HepG2 (cell line): ENCODE measurements at regions not wholly inside any gene's neighbourhood (a gene's known extent, or its start where the extent isn't known, plus 50 kb on each side); places are given as distances from the start of the nearest gene placed in this dataset.
"Not testable (repeated sequence)": the region's sequence is repeated elsewhere in the genome, so short reads cannot be mapped to it uniquely, and the experiment has no call there.

Experiments used
- ATAC-seq: fragments of 200-7000 bp; cut with Tn5 transposase; 3 replicates; pipeline ENCODE4 v1.9.1; 2020; ENCODE audit warnings: mild to moderate bottlenecking, moderate library complexity
- BruUV-seq: library from RNA; stranded (reverse); fragments of 400-500 nt; replicated peaks from 2 replicates; lab custom pipeline; 2021; lab: Mats Ljungman, UMichigan
- CTCF ChIA-PET: fragments of 300-600 bp; formaldehyde crosslinking; extraction: SDS; loops from one replicate; lab custom pipeline; 2021; ENCODE audit warnings: low total read pairs, inconsistent platforms, low intra/inter-chr PET ratio; lab: Yijun Ruan, JAX
- POLR2A ChIA-PET: fragments of 350-600 bp; sonication (Branson Sonifier 250); formaldehyde crosslinking; loops from one replicate; lab custom pipeline; 2020; ENCODE audit warnings: antibody characterized with exemption, inconsistent platforms; lab: Yijun Ruan, JAX
- DNase-seq: peaks from one replicate; pipeline ENCODE4 v3.0.0-alpha.2; 2015; ENCODE audit warnings: low spot score
- FAIRE-seq: peaks from 3 replicates; lab custom pipeline; 2011; peaks lifted over from hg19 to GRCh38; lab: Jason Lieb, UNC
- H2AFZ ChIP-seq: one replicate; pipeline ENCODE4 v1.6.1; 2011; ENCODE audit warnings: low read length, inconsistent platforms
- H3K27ac ChIP-seq: fragments of 300-600 bp; 3 replicates; pipeline ENCODE4 v1.8.0; 2011; ENCODE audit warnings: mixed run types, mild to moderate bottlenecking, mixed read lengths, low read length, inconsistent platforms; ENCODE audit not compliant: insufficient read depth; ENCODE audit errors: extremely low read length
- H3K27me3 ChIP-seq, 2 experiments: fragments of 200-600 bp in 1 of 2; 2 replicates in 1 of 2; 3 replicates in 1 of 2; pipeline versions ENCODE4 v1.6.0 to v1.8.0; 2011; ENCODE audit warnings: low read length in 2 of 2, mild to moderate bottlenecking in 2 of 2, moderate library complexity in 2 of 2, inconsistent platforms in 1 of 2; ENCODE audit not compliant: insufficient read depth in 2 of 2, control insufficient read depth in 1 of 2
- H3K36me3 ChIP-seq, 2 experiments: fragments of 200-600 bp in 1 of 2; replicated peaks in 1 of 2; 2 replicates in 1 of 2; 3 replicates in 1 of 2; pipeline versions ENCODE4 v1.5.1 to v1.8.0; 2011; ENCODE audit warnings: low read length in 2 of 2, inconsistent platforms in 1 of 2; ENCODE audit not compliant: insufficient read depth in 2 of 2, control insufficient read depth in 1 of 2
- H3K4me1 ChIP-seq: 2 replicates; pipeline ENCODE4 v1.5.1; 2012; ENCODE audit warnings: low read length, inconsistent platforms; ENCODE audit not compliant: insufficient read depth
- H3K4me2 ChIP-seq: 2 replicates; pipeline ENCODE4 v1.6.0; 2011; ENCODE audit warnings: low read depth, low read length, inconsistent platforms
- H3K4me3 ChIP-seq, 3 experiments: fragments of 200-600 bp in 1 of 3; sonication (generic), shearing (Covaris generic) in 1 of 3; replicated peaks in 1 of 3; 2 replicates each; pipeline ENCODE4 v1.5.1; 2011 to 2016; ENCODE audit warnings: low read length in 3 of 3, inconsistent platforms in 2 of 3, low read depth in 2 of 3, mild to moderate bottlenecking in 2 of 3, control low read depth in 1 of 3, mixed read lengths in 1 of 3; ENCODE audit not compliant: insufficient read depth in 1 of 3
- H3K79me2 ChIP-seq: one replicate; pipeline ENCODE4 v1.6.1; 2011; ENCODE audit warnings: low read length, inconsistent platforms; ENCODE audit not compliant: insufficient read depth
- H3K9ac ChIP-seq: 2 replicates; pipeline ENCODE4 v1.6.0; 2011; ENCODE audit warnings: mild to moderate bottlenecking, low read depth, low read length, inconsistent platforms; ENCODE audit not compliant: insufficient read depth
- H3K9me3 ChIP-seq: 2 replicates; pipeline ENCODE4 v1.5.1; 2012; ENCODE audit warnings: mild to moderate bottlenecking, low read length
- H4K20me1 ChIP-seq: 2 replicates; pipeline ENCODE4 v1.6.0; 2011; ENCODE audit warnings: inconsistent platforms, mild to moderate bottlenecking, low read length, moderate library complexity; ENCODE audit not compliant: insufficient read depth
- AKAP8 ChIP-seq: sonication (generic); formaldehyde crosslinking; IDR thresholded peaks from 2 replicates; pipeline ENCODE4 v1.5.1; 2020; ENCODE audit warnings: mild to moderate bottlenecking, missing genetic modification reagents
- ARID2 ChIP-seq: sonication (generic); formaldehyde crosslinking; IDR thresholded peaks from 2 replicates; pipeline ENCODE4 v1.8.1; 2022; ENCODE audit warnings: mild to moderate bottlenecking, missing genetic modification reagents, borderline replicate concordance
- CBFB ChIP-seq: sonication (generic); formaldehyde crosslinking; IDR thresholded peaks from 2 replicates; pipeline ENCODE4 v1.4.0; 2020; ENCODE audit warnings: missing genetic modification reagents
- CCAR2 ChIP-seq: fragments of 200-400 bp; formaldehyde crosslinking; optimal IDR thresholded peaks from 2 replicates; pipeline ENCODE3; 2018; ENCODE audit warnings: low read depth, mild to moderate bottlenecking, low read length, moderate library complexity
- CENPX ChIP-seq: sonication (generic); formaldehyde crosslinking; IDR thresholded peaks from 2 replicates; pipeline ENCODE4 v1.9.0; 2021; ENCODE audit warnings: mild to moderate bottlenecking, missing genetic modification reagents, moderate library complexity
- KLF12 ChIP-seq: sonication (generic); formaldehyde crosslinking; IDR thresholded peaks from 2 replicates; pipeline ENCODE4 v1.4.0; 2020; ENCODE audit warnings: missing genetic modification reagents, borderline replicate concordance
- MAF1 ChIP-seq: sonication (generic); formaldehyde crosslinking; IDR thresholded peaks from 2 replicates; pipeline ENCODE4 v1.5.0; 2020; ENCODE audit warnings: missing genetic modification reagents, borderline replicate concordance
- MBNL3 ChIP-seq: fragments of 250-450 bp; sonication (Bioruptor Pico); conservative IDR thresholded peaks from 2 replicates; pipeline ENCODE4 v1.8.0; 2022; ENCODE audit warnings: mild to moderate bottlenecking, inconsistent platforms
- RARA ChIP-seq: IDR thresholded peaks from 2 replicates; pipeline ENCODE4 v1.6.1; 2016; ENCODE audit warnings: missing genetic modification reagents, missing compliant biosample characterization
- RFX3 ChIP-seq: IDR thresholded peaks from 2 replicates; pipeline ENCODE4 v1.6.1; 2016; ENCODE audit warnings: missing biosample characterization, missing genetic modification reagents
- RORA ChIP-seq: sonication (generic); formaldehyde crosslinking; IDR thresholded peaks from 2 replicates; pipeline ENCODE4 v1.5.0; 2020; ENCODE audit warnings: mild to moderate bottlenecking, missing genetic modification reagents, moderate library complexity
- SIN3B ChIP-seq: fragments of 150-350 bp; IDR thresholded peaks from 2 replicates; pipeline ENCODE4 v1.6.1; 2014; ENCODE audit warnings: low read length
- SMARCC2 ChIP-seq: fragments of 450-650 bp; IDR thresholded peaks from 2 replicates; pipeline ENCODE4 v1.6.1; 2017; ENCODE audit warnings: antibody characterized with exemption, mild to moderate bottlenecking
- SRY ChIP-seq: sonication (generic); formaldehyde crosslinking; IDR thresholded peaks from 2 replicates; pipeline ENCODE4 v1.8.0; 2022; ENCODE audit warnings: mild to moderate bottlenecking, missing genetic modification reagents
- TP53 ChIP-seq: sonication (generic); formaldehyde crosslinking; conservative IDR thresholded peaks from 2 replicates; pipeline ENCODE4 v1.4.0; 2020; ENCODE audit warnings: missing genetic modification reagents
- ZBTB1 ChIP-seq: sonication (generic); formaldehyde crosslinking; IDR thresholded peaks from 2 replicates; pipeline ENCODE4 v1.4.0; 2020; ENCODE audit warnings: missing genetic modification reagents, borderline replicate concordance
- ZNF207 ChIP-seq: fragments of 450-650 bp; IDR thresholded peaks from 2 replicates; pipeline ENCODE4 v1.6.1; 2016; ENCODE audit warnings: antibody characterized with exemption, borderline replicate concordance
- ZNF260 ChIP-seq: sonication (generic); formaldehyde crosslinking; IDR thresholded peaks from 2 replicates; pipeline ENCODE4 v1.4.0; 2020; ENCODE audit warnings: missing genetic modification reagents, low read depth, mild to moderate bottlenecking, borderline replicate concordance
- ZNF3 ChIP-seq: IDR thresholded peaks from 2 replicates; pipeline ENCODE4 v1.7.0; 2017; ENCODE audit warnings: inconsistent platforms
- ZNF619 ChIP-seq: sonication (generic); formaldehyde crosslinking; IDR thresholded peaks from 2 replicates; pipeline ENCODE4 v1.4.0; 2020; ENCODE audit warnings: mild to moderate bottlenecking, missing genetic modification reagents
- ZSCAN9 ChIP-seq: IDR thresholded peaks from 2 replicates; pipeline ENCODE4 v1.6.1; 2016; ENCODE audit warnings: borderline replicate concordance
- WGBS: methylation state at CpG from one replicate; pipeline ENCODE4 v1.1.6; 2017; ENCODE audit warnings: low lambda C conversion rate; 5-methylcytosine and 5-hydroxymethylcytosine counted together
- in situ Hi-C: cut with HindIII; loops from 2 replicates; pipeline ENCODE4 v1.10.0; 2017; ENCODE audit warnings: low pct_unique_long_range_greater_than_20kb; ENCODE audit not compliant: extremely low pct_ligation_motif_present
- intact Hi-C: fragments of 100-400 bp; cut with micrococcal nuclease; formaldehyde crosslinking; loops from one replicate; pipeline ENCODE4 v1.10.0; 2022; ENCODE audit not compliant: unreplicated experiment
- TF ChIP-seq, protein P1 (sequence below): IDR thresholded peaks from 2 replicates; pipeline ENCODE4 v1.6.1; 2016

DNA sequence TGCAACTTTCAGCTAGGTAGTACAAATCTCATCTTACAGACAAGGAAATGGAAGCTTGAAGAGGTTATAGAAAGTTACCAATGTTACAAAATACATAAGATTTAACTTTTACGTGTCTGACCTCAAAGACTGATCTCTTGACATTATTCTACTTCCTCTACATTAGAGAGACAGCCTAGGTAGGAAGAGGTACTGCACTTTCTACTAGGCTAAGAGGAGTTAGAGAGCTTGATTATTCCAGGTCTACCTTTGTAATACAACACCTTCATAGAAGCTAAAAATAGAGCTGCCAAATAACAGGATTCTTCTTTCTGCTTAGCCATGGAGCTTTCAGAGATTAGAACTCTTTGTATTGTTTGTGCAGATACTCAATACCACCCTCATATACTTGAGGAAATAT lies 147.6 kb upstream of the NPY2R start (continued):
- TF ChIP-seq ZBTB1 (CRISPR knock-in tag) (no peak), SRY (CRISPR knock-in tag) (no peak), RORA (CRISPR knock-in tag) (no peak), ARID2 (CRISPR knock-in tag) (no peak), TP53 (no peak), RARA (no peak), ZNF260 (CRISPR knock-in tag) (no peak), MBNL3 (CRISPR knock-in tag) (no peak), MAF1 (CRISPR knock-in tag) (no peak)

DNA sequence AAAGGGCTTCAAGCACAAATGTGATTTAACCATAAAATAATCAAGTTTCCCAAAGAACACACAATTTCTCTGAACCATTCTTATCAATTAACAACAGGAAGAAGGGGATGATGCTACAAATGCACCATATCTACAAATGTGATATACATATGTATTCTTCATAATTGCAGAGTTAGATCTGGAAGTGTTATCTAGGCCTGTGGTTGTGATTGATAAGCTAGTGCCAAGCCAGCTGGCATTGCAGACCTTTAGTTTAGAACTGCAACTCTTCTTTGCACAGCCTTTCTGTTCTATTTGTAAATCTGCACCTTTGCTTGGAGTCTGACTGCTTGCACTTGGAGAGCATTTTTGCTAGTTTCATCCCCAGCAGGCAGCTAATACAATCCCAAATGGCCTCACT lies 145.5 kb upstream of the NPY2R start:
- intact Hi-C loops (no loop called here), in situ Hi-C loops (no loop called here)
- Histone ChIP-seq H2AFZ (no peak overlapping the region), H3K9me3 (no peaks in the 10 kb centered on the region), H3K4me3 (no peak overlapping the region), H3K79me2 (no peaks in the 10 kb centered on the region), H3K27ac (no peak overlapping the region), H3K9ac (no peak overlapping the region), H3K27me3 (no peaks in the 10 kb centered on the region), H3K4me2 (no peak overlapping the region), H3K36me3 (no peaks in the 10 kb centered on the region), H4K20me1 (no peaks in the 10 kb centered on the region), H3K4me1 (no peaks in the 10 kb centered on the region)
- DNase-seq (no peak), ATAC-seq (no peak), FAIRE-seq (no peak)
- BruUV-seq: no TSS peak
- TF ChIP-seq CCAR2 (no peak), ZNF207 (no peak), CENPX (no peak), AKAP8 (no peak), SIN3B (no peak), RFX3 (no peak), ZNF3 (CRISPR knock-in tag) (no peak), ZNF619 (CRISPR knock-in tag) (no peak), KLF12 (CRISPR knock-in tag) (no peak), SMARCC2 (no peak), ZSCAN9 (CRISPR knock-in tag) (no peak), CBFB (no peak)
- TF ChIP-seq, protein P1, sequence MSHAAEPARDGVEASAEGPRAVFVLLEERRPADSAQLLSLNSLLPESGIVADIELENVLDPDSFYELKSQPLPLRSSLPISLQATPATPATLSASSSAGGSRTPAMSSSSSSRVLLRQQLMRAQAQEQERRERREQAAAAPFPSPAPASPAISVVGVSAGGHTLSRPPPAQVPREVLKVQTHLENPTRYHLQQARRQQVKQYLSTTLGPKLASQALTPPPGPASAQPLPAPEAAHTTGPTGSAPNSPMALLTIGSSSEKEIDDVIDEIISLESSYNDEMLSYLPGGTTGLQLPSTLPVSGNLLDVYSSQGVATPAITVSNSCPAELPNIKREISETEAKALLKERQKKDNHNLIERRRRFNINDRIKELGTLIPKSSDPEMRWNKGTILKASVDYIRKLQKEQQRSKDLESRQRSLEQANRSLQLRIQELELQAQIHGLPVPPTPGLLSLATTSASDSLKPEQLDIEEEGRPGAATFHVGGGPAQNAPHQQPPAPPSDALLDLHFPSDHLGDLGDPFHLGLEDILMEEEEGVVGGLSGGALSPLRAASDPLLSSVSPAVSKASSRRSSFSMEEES: no peak
- POLR2A ChIA-PET: no interaction called here
- CTCF ChIA-PET: no interaction called here

DNA sequence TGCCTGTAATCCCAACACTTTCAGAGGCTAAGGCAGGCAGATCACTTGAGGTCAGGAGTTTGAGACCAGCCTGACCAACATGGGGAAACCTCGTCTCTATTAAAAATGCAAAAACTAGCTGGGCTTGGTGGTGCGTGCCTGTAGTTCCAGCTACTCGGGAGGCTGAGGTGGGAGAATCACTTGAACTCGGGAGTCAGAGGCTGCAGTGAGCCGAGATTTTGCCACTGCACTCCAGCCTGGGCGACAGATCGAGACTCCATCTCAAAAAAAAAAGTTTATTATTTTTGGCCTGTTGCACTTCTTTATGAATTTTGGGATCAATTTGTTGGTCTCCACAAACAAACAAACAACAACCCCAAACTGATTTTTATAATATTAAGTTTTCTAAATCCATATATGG lies 143.5 kb upstream of the NPY2R start:
- FAIRE-seq, ATAC-seq, CTCF ChIA-PET, DNase-seq, intact Hi-C loops, POLR2A ChIA-PET, H3K4me3 ChIP-seq, H3K27me3 ChIP-seq, H2AFZ ChIP-seq, H4K20me1 ChIP-seq, H3K9ac ChIP-seq, H3K79me2 ChIP-seq, BruUV-seq, H3K4me2 ChIP-seq, H3K9me3 ChIP-seq, in situ Hi-C loops, H3K4me1 ChIP-seq, H3K36me3 ChIP-seq, H3K27ac ChIP-seq: not testable (repeated sequence)
- 3% methylated on average over 6 of the region's 7 CpGs for WGBS
